SK-N-MC (cell line): ENCODE measurements at regions not wholly inside any gene's neighbourhood (a gene's known extent, or its start where the extent isn't known, plus 50 kb on each side); places are given as distances from the start of the nearest gene placed in this dataset.

Experiments
- EZH2 ChIP-seq: fragments of 200-600 bp; sonication (generic); IDR thresholded peaks from one replicate; pipeline ENCODE4 v1.6.1; 2017; ENCODE audit warnings: antibody characterized with exemption
- POLR2AphosphoS5 ChIP-seq: IDR thresholded peaks from 2 replicates; pipeline ENCODE4 v1.6.1; 2012; ENCODE audit warnings: mild to moderate bottlenecking, low read depth, low read length, borderline replicate concordance

DNA sequence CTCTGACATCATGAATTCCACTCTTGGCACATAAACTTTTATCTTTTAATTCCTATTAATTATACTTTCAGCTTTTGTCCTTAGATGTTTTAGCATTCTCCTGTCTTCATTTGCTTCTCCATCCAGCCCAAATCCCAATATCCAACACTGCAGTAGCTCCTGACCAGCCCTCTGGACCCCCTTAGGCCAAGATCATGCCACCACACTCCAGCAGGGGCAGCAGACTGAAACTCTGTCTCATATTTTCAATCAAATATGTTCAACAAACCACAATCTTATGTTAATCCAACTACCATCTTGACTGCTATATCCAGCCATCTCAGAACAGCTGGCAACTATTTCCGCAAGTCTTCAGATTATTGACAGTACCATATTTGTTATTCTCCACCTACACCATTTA, 315.8 kb upstream of the ROBO2 start:
- TF ChIP-seq EZH2 (no peak), POLR2AphosphoS5 (no peak)
